PC-3 (cell line): ENCODE measurements at regions not wholly inside any gene's neighbourhood (a gene's known extent, or its start where the extent isn't known, plus 50 kb on each side); places are given as distances from the start of the nearest gene placed in this dataset.
A peak's percentile ranks its signal among the peaks of the same experiment; 100 is the strongest.

Experiments
- ATAC-seq: fragments of 200-7000 bp; cut with Tn5 transposase; 2 replicates; pipeline ENCODE4 v1.9.1; 2020; ENCODE audit warnings: mild to moderate bottlenecking, moderate library complexity
- BruUV-seq: library from RNA; stranded (reverse); fragments of 400-500 nt; replicated peaks from 2 replicates; lab custom pipeline; 2021; lab: Mats Ljungman, UMichigan
- CTCF ChIA-PET: fragments of 300-600 bp; sonication (Branson Sonifier 250); formaldehyde crosslinking; loops from one replicate; lab custom pipeline; 2022; ENCODE audit warnings: antibody characterized with exemption; lab: Charles Lee
- POLR2A ChIA-PET: fragments of 300-600 bp; sonication (Branson Sonifier 250); formaldehyde crosslinking; loops from one replicate; lab custom pipeline; 2022; ENCODE audit warnings: antibody characterized with exemption; ENCODE audit not compliant: unreplicated experiment; lab: Charles Lee
- DNase-seq: peaks from one replicate; pipeline ENCODE4 v3.0.0-alpha.2; 2015
- H2AFZ ChIP-seq: fragments of 300-600 bp; sonication (generic); 2 replicates; pipeline ENCODE4 v1.6.0; 2016; ENCODE audit warnings: antibody characterized with exemption, low read length
- H3F3A ChIP-seq: fragments of 300-600 bp; sonication (generic); one replicate; pipeline ENCODE4 v1.6.0; 2017; ENCODE audit warnings: antibody characterized with exemption, low read length, control low read depth, mild to moderate bottlenecking; ENCODE audit not compliant: unreplicated experiment
- H3K27ac ChIP-seq: fragments of 300-600 bp; sonication (generic); 2 replicates; pipeline ENCODE4 v1.5.1; 2016; ENCODE audit warnings: mild to moderate bottlenecking, low read length
- H3K27me3 ChIP-seq: fragments of 300-600 bp; sonication (generic); 2 replicates; pipeline ENCODE4 v1.6.1; 2016; ENCODE audit warnings: low read length, mixed read lengths
- H3K36me3 ChIP-seq: fragments of 300-600 bp; sonication (generic); 2 replicates; pipeline ENCODE4 v1.6.1; 2016; ENCODE audit warnings: low read depth, mixed run types, low read length, mixed read lengths
- H3K4me1 ChIP-seq: fragments of 300-600 bp; sonication (generic); 2 replicates; pipeline ENCODE4 v1.5.1; 2016; ENCODE audit warnings: low read length; ENCODE audit not compliant: insufficient read depth
- H3K4me2 ChIP-seq: fragments of 300-600 bp; sonication (generic); 2 replicates; pipeline ENCODE4 v1.6.0; 2016; ENCODE audit warnings: low read length
- H3K4me3 ChIP-seq: fragments of 300-600 bp; sonication (generic); 2 replicates; pipeline ENCODE4 v1.5.1; 2016; ENCODE audit warnings: mild to moderate bottlenecking, low read length, mixed read lengths
- H3K79me2 ChIP-seq: fragments of 300-600 bp; sonication (generic); 2 replicates; pipeline ENCODE4 v1.6.1; 2017; ENCODE audit warnings: low read length, mixed read lengths
- H3K9ac ChIP-seq: fragments of 300-600 bp; sonication (generic); 2 replicates; pipeline ENCODE4 v1.6.0; 2016; ENCODE audit warnings: mild to moderate bottlenecking, low read length
- H3K9me2 ChIP-seq: fragments of 300-600 bp; sonication (generic); replicated peaks from 2 replicates; pipeline ENCODE4 v1.6.1; 2016; ENCODE audit warnings: mixed run types, low read length, mixed read lengths
- H3K9me3 ChIP-seq: fragments of 300-600 bp; sonication (generic); 2 replicates; pipeline ENCODE4 v1.6.1; 2016; ENCODE audit warnings: low read length, mixed read lengths
- H4K20me1 ChIP-seq: fragments of 300-600 bp; sonication (generic); 2 replicates; pipeline ENCODE4 v1.6.1; 2016; ENCODE audit warnings: low read length, mixed read lengths
- EZH2 ChIP-seq: fragments of 300-600 bp; sonication (generic); IDR thresholded peaks from one replicate; pipeline ENCODE4 v1.6.1; 2017; ENCODE audit warnings: antibody characterized with exemption, mild to moderate bottlenecking, low read length; ENCODE audit not compliant: unreplicated experiment
- EZH2phosphoT487 ChIP-seq: fragments of 300-600 bp; sonication (generic); IDR thresholded peaks from 2 replicates; pipeline ENCODE4 v1.6.1; 2018; ENCODE audit warnings: mild to moderate bottlenecking, antibody characterized with exemption, low read length, borderline replicate concordance
- intact Hi-C: fragments of 100-400 bp; cut with micrococcal nuclease; formaldehyde crosslinking; loops from 2 replicates; pipeline ENCODE4 v1.9.0; 2023
- TF ChIP-seq, protein P1 (sequence below): fragments of 300-600 bp; sonication (generic); conservative IDR thresholded peaks from 2 replicates; pipeline ENCODE4 v1.5.1; 2017; ENCODE audit warnings: antibody characterized with exemption, low read depth, mild to moderate bottlenecking, low read length

DNA sequence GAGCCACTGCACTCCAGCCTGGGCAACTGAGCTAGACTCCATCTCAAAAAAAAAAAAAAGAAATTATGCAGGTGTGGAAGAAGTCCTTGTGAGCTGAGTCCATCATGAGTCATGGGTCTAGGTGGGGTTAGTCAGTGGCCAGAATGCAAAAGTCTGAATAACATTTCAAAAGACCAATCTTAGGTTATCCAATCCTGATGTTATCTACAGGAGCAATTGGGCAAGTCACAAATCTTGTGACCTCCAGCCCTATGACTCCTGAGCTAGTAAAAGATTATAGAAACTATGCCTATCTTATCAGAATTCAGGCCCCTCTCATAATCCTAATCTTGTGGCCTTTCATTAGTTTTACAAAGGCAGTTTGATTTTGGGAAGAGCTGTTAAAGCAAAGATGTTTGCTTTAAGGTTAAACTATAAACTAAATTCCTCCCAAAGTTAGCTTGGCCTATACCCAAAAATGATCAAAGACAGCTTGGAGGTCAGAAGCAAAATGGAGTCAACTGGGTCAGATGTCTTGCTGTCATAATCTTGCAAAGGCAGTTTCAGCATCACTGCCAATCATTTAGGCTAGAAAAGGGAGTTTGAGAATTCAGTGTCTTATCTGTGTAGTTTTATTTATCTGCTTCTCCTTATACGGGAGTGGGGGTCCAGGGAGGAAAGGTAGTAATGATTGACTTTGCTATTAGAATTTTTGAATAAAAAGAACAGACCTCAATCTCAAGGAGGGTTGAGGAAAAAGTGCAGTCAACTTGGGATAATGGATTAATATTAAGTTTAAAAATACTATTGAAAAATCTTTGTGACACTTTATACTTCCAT, 71.2 kb upstream of the TRIM24 start:
- Histone ChIP-seq H3K27me3 (no peaks in the 10 kb centered on the region), H3F3A (no peaks in the 10 kb centered on the region), H3K27ac (0 out of 2 replicates have a peak overlapping the region, but pooled peaks have one; percentile 20), H3K9me3 (no peaks in the 10 kb centered on the region), H3K36me3 (no peaks in the 10 kb centered on the region), H3K9me2 (no peaks in the 10 kb centered on the region), H3K4me1 (peaks cover 6% of the 10 kb centered on the region), H2AFZ (no peak overlapping the region), H3K9ac (no peak overlapping the region), H4K20me1 (no peaks in the 10 kb centered on the region), H3K4me2 (no peak overlapping the region), H3K4me3 (no peak overlapping the region), H3K79me2 (no peaks in the 10 kb centered on the region)
- DNase-seq (peak; percentile 70), ATAC-seq (peak; percentile 60; the same call in 1 of the 2 replicates)
- TF ChIP-seq EZH2 (no peak), EZH2phosphoT487 (no peak)
- TF ChIP-seq, protein P1, sequence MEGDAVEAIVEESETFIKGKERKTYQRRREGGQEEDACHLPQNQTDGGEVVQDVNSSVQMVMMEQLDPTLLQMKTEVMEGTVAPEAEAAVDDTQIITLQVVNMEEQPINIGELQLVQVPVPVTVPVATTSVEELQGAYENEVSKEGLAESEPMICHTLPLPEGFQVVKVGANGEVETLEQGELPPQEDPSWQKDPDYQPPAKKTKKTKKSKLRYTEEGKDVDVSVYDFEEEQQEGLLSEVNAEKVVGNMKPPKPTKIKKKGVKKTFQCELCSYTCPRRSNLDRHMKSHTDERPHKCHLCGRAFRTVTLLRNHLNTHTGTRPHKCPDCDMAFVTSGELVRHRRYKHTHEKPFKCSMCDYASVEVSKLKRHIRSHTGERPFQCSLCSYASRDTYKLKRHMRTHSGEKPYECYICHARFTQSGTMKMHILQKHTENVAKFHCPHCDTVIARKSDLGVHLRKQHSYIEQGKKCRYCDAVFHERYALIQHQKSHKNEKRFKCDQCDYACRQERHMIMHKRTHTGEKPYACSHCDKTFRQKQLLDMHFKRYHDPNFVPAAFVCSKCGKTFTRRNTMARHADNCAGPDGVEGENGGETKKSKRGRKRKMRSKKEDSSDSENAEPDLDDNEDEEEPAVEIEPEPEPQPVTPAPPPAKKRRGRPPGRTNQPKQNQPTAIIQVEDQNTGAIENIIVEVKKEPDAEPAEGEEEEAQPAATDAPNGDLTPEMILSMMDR, result no peak
- no TSS peak for BruUV-seq
- intact Hi-C loops, result no loop called here
- ChIA-PET CTCF (interaction anchor here (0.6 kb wide), 1 partner anchor 285 kb away, joined by 3 read pairs; no protein-coding TSS in a partner anchor), POLR2A (no interaction called here)

DNA sequence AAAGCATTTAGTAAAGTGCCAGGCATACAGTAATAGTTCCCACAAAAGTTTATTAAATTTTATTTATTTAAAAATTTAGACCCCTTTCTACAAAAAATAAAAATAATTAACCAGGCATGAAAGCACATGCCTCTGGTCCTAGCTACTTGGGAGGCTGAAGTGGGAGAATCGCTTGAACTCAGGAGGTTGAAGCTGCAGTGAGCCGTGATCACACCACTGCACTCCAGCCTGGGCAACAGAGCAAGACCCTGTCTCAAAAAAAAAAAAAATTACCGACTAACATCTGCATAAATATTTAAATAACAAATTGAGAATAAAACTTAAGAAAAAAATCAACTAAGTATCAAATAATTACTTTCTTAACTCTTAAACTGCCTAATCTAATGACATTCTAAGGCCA, 64.3 kb upstream of the TRIM24 start:
- Histone ChIP-seq H3K36me3 (no peaks in the 10 kb centered on the region), H3F3A (no peaks in the 10 kb centered on the region), H3K9me2 (no peaks in the 10 kb centered on the region), H3K27ac (no peak overlapping the region), H3K9me3 (no peaks in the 10 kb centered on the region), H3K79me2 (no peaks in the 10 kb centered on the region), H3K27me3 (no peaks in the 10 kb centered on the region), H4K20me1 (no peaks in the 10 kb centered on the region), H2AFZ (no peak overlapping the region), H3K4me3 (no peak overlapping the region), H3K9ac (no peak overlapping the region), H3K4me2 (no peak overlapping the region), H3K4me1 (no peaks in the 10 kb centered on the region)
- ATAC-seq, result no peak
- BruUV-seq, result no TSS peak
- CTCF ChIA-PET, result no interaction called here
- POLR2A ChIA-PET, result no interaction called here
- intact Hi-C loops, result no loop called here
- DNase-seq, result no peak
- TF ChIP-seq EZH2, result no peak
- TF ChIP-seq, protein P1, result no peak
- TF ChIP-seq EZH2phosphoT487, result no peak
